AG04450 (cell line): ENCODE measurements at regions not wholly inside any gene's neighbourhood (a gene's known extent, or its start where the extent isn't known, plus 50 kb on each side); places are given as distances from the start of the nearest gene placed in this dataset.

Source experiments
- CTCF ChIA-PET: fragments of 300-600, 350-600 bp; formaldehyde crosslinking; extraction: SDS; loops from one replicate; lab custom pipeline; 2022; ENCODE audit warnings: antibody characterized with exemption, inconsistent platforms; lab: Charles Lee
- POLR2A ChIA-PET: fragments of 350-600 bp; formaldehyde crosslinking; extraction: SDS; loops from one replicate; lab custom pipeline; 2021; ENCODE audit warnings: antibody characterized with exemption, inconsistent platforms; lab: Yijun Ruan, JAX
- DNase-seq: peaks from one replicate; pipeline ENCODE4 v3.0.0-alpha.2; 2011; ENCODE audit warnings: low read depth, low spot score
- H3K27ac ChIP-seq: one replicate; pipeline ENCODE4 v1.5.1; 2012; ENCODE audit warnings: low read depth, low read length, control low read depth
- H3K27me3 ChIP-seq: one replicate; pipeline ENCODE4 v1.6.0; 2012; ENCODE audit warnings: low read length; ENCODE audit not compliant: control insufficient read depth, insufficient read depth
- H3K4me3 ChIP-seq: 2 replicates; pipeline ENCODE4 v1.5.1; 2011; ENCODE audit warnings: mild to moderate bottlenecking, low read depth, low read length, control low read depth
- H3K9me3 ChIP-seq: 2 replicates; pipeline ENCODE4 v1.5.1; 2012; ENCODE audit warnings: low read length; ENCODE audit not compliant: control insufficient read depth, insufficient read depth
- TF ChIP-seq, protein P1 (sequence below): IDR thresholded peaks from 2 replicates; pipeline ENCODE4 v1.5.1; 2011; ENCODE audit warnings: low read depth, low read length, control low read depth, inconsistent platforms

DNA sequence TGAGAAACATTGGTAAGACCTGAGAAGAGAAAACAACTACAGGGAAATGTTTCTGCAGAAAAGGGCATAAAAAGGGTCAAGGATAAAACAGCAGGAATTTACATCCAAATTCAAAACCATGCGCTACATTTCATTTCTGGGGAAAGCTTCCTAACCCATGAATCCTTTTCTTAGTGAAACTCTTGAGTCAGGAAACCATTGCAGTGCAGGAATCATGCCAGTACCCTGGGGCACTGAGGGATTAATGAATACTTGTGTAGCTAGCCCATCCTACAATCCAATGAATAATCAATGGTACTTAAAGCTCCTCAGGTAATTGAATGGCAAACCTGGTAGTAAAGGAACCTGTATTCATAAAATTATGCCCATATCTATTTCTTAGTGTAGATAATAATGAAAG lies 580.5 kb downstream of the TLE1 start:
- TF ChIP-seq, protein P1, sequence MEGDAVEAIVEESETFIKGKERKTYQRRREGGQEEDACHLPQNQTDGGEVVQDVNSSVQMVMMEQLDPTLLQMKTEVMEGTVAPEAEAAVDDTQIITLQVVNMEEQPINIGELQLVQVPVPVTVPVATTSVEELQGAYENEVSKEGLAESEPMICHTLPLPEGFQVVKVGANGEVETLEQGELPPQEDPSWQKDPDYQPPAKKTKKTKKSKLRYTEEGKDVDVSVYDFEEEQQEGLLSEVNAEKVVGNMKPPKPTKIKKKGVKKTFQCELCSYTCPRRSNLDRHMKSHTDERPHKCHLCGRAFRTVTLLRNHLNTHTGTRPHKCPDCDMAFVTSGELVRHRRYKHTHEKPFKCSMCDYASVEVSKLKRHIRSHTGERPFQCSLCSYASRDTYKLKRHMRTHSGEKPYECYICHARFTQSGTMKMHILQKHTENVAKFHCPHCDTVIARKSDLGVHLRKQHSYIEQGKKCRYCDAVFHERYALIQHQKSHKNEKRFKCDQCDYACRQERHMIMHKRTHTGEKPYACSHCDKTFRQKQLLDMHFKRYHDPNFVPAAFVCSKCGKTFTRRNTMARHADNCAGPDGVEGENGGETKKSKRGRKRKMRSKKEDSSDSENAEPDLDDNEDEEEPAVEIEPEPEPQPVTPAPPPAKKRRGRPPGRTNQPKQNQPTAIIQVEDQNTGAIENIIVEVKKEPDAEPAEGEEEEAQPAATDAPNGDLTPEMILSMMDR = no peak
- POLR2A ChIA-PET = no interaction called here

DNA sequence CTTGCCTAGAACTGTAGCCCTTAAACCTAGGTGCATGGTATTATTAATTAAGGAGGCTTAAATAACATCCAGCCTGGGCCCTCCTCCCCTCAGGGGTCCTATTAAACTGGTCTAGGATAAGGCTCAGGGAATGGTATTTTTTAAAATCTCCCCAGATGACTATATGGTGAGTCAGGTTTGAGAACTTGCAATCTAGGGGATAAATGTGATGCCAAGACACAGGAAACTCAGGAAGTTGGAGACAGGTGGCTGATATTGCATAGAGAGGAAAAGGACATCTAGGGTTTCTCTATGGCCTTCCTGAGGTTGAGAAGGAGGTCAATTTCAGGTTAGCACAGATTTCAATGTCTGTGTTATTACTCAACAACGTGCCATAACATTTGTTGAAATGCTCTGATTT lies 581.0 kb downstream of the TLE1 start:
- H3K27ac ChIP-seq = no peak overlapping the region
- no peaks in the 10 kb centered on the region for H3K27me3 ChIP-seq
- ChIA-PET POLR2A (no interaction called here), CTCF (interaction anchor here (1.2 kb wide), 1 partner anchor 478 kb away, joined by 3 read pairs; no protein-coding TSS in a partner anchor)
- no peak for DNase-seq
- TF ChIP-seq, protein P1 = no peak
- no peak overlapping the region for H3K4me3 ChIP-seq
- no peaks in the 10 kb centered on the region for H3K9me3 ChIP-seq

More for the DNA sequence above, 580.5 kb downstream of the TLE1 start:
- no peaks in the 10 kb centered on the region for H3K9me3 ChIP-seq
- no peak for DNase-seq
- CTCF ChIA-PET = interaction anchor here (1.2 kb wide), 1 partner anchor 478 kb away, joined by 3 read pairs; no protein-coding TSS in a partner anchor
- no peaks in the 10 kb centered on the region for H3K27me3 ChIP-seq
- H3K27ac ChIP-seq = no peak overlapping the region
- no peak overlapping the region for H3K4me3 ChIP-seq

DNA sequence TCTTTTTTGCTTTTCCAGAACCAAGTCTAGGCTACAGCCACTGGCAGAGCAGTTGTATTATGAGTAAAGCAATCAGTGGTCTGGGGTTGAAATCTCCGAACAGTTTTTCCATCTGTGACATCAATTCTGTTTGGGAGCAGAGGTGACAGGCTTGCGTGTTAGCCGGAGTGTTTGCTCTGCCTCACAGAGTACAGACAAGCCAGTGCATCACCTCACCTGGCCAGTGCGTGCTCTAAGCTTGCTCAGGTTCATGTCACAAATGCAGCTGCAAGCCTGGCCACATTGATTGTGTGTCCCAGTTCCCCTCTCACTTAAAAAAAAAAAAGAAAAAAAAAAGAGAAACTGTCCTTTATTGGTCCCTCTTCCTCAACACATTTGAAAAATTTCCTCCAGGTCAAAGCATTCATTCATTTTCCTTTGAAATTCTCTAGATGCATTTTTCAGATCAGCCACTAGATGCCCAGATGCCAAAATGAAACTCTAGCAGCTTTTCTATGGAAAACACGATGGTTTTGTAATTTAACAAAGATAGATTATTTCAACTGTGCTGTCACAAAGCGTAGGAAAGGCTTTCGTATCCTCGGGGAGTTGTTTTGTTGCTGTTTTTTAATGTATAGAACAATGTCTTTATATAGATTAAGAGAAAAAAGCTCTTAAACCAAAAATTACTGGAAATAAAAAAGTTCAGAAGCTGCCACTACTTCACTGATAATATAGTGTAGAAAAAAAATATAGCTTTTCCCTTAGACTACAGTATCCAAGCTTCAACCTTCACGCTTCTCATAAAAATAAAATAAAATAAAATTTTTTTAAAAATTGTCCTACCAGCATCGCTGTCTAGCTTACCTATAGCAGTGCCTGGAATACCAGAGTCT lies 585.5 kb downstream of the TLE1 start:
- CTCF ChIA-PET = interaction anchor here (0.6 to 1.5 kb wide), 9 partner anchors 11 to 972 kb away, joined by 3 to 7 read pairs (median 4); no protein-coding TSS in a partner anchor
- no peak for DNase-seq
- H3K4me3 ChIP-seq = no peak overlapping the region
- no peak overlapping the region for H3K27ac ChIP-seq
- H3K9me3 ChIP-seq = no peaks in the 10 kb centered on the region
- H3K27me3 ChIP-seq = no peaks in the 10 kb centered on the region
- POLR2A ChIA-PET = no interaction called here
- TF ChIP-seq, protein P1 = peak; percentile 63

DNA sequence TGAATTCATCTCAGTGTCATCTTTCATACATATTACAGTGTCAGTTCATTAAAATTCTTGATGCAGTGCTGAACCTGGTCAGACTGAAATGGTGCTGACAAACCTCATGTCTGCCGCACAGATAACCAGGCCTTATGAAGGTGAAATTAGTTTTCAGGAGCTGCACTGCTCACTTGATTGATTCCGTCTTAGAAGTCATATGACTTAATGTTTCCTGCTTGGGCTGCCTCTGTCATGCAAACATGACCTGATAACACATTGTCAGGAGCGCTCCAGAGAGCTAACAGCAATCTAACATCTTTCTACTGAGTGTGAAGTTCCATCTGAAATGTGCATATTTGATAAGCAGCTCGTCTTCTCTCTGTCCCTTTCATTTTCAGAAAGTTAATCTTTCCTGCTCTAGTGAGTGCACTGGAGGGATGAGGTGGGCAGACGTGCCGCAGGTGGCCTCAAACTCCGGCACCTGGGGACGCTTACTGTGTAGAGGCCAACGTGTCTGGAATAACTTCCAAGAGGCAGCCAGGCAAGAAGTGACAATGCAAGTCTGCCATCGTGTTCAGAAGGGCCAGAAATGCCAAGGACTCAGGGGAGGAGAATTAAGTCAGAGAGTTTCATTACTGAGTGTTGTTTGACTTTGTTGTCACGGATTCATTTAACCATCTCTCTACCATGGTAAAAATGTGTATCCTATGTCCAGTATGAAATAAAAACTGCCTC lies 592.1 kb downstream of the TLE1 start:
- H3K9me3 ChIP-seq = no peaks in the 10 kb centered on the region
- ChIA-PET CTCF (interaction anchor here (0.6 kb wide), 1 partner anchor 412 kb away, joined by 3 read pairs; no protein-coding TSS in a partner anchor), POLR2A (no interaction called here)
- no peak for DNase-seq
- no peak overlapping the region for H3K4me3 ChIP-seq
- no peaks in the 10 kb centered on the region for H3K27me3 ChIP-seq
- no peak overlapping the region for H3K27ac ChIP-seq
- TF ChIP-seq, protein P1 = no peak

DNA sequence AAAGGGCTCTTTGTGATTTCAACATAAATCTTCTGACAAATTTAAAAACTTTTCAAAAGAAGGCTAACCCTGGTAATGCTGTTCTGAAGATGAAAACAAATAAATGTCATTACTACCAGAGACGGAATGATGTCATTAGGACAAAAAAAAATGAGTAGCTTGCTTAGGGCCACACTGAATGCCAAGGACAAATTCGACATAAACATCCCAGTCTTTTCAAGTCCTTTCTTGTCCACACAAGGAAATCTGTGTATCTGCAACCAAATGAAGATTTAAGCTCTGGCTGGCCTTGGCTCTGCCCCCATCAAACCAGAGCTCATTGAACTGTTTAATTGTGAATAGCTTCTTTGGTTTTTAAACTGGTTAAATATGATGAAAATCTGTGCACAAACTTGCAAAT lies 592.7 kb downstream of the TLE1 start:
- no peak for DNase-seq
- Histone ChIP-seq H3K4me3 (no peak overlapping the region), H3K9me3 (no peaks in the 10 kb centered on the region), H3K27me3 (no peaks in the 10 kb centered on the region), H3K27ac (no peak overlapping the region)
- POLR2A ChIA-PET = no interaction called here
- TF ChIP-seq, protein P1 = no peak
- CTCF ChIA-PET = interaction anchor here (0.6 kb wide), 1 partner anchor 412 kb away, joined by 3 read pairs; no protein-coding TSS in a partner anchor
